GM19372 (cell line): ENCODE measurements at regions not wholly inside any gene's neighbourhood (a gene's known extent, or its start where the extent isn't known, plus 50 kb on each side); places are given as distances from the start of the nearest gene placed in this dataset.

Experiments
- ATAC-seq: cut with Tn5 transposase; IDR thresholded peaks from one replicate; pipeline ENCODE4 v1.9.1; 2021; ENCODE audit warnings: mild to moderate bottlenecking, low read depth, moderate library complexity; ENCODE audit not compliant: unreplicated experiment

DNA sequence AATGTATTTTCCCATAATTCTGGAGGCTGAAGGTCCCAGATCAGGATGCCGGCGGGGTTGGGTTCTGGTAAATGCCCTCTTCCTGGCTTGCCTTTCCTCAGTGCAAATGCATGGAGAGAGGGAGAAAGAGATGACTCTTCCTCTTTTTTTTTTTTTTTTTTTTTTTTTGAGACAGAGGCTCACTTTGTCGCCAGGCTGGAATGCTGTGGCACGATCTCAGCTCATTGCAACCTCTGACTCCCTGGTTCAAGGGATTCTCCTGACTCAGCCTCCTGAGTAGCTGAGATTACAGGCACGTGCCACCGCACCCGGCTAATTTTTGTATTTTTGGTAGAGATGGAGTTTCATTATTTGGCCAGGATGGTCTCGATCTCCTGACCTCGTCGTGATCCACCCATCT, 300.0 kb upstream of the TAS2R1 start:
- no peak for ATAC-seq

DNA sequence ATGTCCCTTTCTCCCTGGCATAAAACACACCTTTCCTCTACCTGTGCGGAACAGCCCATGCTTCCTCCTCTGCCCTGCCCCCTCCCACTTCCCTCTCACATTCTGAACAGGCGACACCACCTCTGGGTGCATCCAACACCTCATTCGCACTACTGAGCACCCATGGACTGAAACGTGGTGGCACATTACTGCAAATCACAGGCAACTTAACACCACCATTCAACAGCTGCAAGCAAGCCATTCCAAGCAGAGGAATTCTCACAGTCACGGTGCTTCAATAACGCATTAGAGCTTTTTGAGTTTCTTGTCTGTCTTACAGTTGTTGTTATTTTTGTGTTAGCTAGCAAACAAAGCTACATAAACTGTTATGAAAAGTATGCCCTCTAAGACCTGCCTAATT, 298.2 kb upstream of the TAS2R1 start:
- ATAC-seq, result no peak

DNA sequence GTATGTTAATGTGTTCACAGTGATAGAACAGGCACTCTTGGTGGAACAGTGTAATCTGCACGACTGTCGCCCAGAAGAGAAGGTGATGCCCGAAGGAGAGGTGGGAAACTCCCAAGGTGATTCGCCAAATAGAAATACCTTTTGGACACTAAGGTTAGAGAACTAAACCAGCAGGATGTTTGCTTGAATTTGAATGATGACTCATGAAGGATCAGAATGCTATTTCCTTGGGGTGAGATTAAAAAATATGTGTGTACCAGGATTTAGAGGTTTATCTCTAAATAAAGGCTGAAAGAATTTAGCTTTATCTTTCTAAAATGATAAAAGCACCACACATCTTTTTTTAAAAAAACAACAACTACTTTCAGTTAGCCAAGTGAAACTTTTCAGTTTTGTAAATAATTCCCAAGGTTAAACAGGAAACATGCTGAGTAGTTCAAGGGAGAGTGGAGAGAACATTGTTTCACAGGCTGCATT, 297.4 kb upstream of the TAS2R1 start:
- no peak for ATAC-seq

DNA sequence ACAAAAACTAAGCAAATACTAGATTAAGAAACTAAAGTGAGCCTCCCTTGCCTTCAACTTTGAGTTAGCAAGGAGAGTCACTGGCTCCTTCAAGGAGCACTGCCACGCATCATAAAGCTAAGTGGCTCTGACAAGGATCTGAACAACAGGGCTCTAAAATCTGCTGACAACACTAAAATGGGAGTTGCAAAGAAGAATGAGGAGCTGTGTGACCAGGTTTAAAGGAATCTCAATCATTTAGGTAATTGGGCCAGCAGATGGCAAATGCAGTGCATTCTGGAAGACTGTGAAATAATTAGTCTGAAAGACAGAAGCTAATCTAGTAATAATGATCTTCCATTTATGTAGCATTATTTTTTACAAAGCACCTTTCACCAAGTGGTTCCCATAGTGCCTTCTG, 297.0 kb upstream of the TAS2R1 start:
- ATAC-seq, result no peak

DNA sequence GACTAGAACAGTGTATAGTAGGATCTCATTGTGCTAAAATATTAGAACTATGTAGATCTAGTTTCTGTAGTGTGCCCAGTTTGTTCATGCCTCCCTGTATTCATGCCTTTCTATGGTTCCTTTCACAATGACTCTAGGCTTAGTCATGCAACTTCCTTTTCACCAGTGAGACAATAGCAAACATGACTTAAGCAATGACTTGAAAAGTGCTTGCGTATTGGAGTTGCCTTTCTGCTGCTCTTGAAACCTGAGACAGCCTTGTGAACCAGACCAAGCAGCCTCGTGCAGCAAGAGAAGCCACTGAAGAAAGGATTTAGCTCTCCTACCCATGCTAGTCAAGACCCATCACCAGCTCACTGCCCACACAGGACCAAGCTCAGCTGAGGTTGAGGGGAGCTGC, 294.5 kb upstream of the TAS2R1 start:
- no peak for ATAC-seq

DNA sequence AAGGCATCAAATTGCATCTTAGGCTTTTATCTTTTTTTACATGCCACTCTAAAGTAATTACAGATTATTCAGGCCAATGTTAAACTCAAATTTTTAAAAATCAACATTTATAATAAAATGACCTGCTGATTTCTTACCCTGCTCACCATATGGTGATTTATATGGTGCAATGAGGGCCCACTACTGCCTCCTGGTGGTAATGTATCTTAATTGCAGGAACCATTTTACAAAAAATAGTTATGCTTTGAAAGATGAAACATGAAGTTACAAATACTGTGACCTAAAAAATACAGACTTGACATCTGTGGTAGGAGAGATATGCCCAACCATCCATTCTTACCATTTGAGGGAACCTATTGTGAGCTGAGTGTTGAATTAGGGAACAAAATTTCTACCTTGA, 292.6 kb upstream of the TAS2R1 start:
- ATAC-seq, result no peak

DNA sequence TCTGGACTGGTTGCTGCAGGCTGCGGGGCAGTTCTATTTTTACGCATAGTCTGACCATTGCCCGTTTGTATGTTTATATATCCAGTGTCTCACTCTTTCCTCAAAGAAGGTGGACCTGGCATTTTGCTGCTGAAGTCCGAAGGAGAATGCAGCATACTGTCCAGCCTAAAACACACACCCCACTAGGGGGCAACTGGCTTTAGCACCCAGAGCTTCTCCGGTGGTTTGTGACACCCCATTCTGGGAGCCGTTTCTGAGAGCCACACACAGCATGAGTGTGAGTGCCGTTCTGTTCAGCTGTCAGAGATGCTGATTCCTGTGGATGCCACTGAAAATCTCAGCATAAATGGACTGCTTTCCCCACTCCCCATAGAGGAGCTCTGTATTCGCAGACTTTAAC, 290.5 kb upstream of the TAS2R1 start:
- no peak for ATAC-seq

DNA sequence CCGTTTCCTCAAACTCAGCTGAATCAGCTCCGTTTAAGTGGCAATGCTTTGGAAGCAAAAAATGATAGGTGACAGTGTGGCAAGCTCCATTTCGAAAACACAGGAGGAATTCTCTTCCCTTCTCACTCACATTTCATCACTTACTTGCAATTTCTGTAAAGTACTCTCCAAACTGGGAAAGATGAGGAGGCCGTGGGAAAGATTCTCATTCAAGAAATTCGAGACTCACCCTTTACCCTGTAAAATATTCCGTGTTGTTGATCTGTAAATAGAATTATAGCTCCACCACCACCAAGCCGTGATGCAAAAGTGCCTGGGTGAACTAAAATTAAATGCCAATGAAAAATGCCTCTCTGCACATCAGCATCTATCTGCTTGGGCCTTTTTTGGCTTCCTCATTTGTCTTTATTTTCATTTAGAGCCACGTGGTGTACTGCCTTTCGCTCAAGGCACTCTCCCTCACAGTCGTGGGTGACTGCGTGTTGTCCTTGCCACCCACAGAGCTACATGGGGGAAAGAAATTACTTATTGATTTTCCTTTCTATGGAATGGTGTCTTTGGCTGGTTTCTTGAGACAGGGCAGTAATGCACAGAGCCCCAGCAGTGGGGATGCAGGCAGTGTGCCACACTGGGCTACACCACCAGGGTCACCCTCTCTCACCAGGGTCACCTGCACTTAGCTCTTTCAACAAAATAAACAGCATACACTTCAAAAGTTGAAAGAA, 289.3 kb upstream of the TAS2R1 start:
- no peak for ATAC-seq

DNA sequence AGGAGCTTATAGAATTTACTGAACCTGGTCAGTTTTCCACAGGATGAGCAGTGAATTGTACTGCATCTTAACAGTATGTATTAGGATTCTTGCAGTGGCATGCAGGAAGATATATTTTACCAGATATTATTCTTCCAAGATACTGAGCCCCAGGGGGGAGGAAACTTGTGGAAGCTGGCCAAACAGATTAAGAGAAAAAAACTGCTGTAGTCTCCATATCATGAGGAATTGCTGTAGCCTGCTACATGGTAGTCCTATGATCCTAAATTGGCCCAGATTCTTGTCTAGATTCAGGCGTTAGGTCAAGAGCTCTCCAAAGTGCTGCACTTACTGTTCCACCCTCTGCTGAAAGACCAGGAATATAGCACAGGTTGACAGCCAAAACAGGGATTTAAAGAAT, 275.5 kb upstream of the TAS2R1 start:
- no peak for ATAC-seq

DNA sequence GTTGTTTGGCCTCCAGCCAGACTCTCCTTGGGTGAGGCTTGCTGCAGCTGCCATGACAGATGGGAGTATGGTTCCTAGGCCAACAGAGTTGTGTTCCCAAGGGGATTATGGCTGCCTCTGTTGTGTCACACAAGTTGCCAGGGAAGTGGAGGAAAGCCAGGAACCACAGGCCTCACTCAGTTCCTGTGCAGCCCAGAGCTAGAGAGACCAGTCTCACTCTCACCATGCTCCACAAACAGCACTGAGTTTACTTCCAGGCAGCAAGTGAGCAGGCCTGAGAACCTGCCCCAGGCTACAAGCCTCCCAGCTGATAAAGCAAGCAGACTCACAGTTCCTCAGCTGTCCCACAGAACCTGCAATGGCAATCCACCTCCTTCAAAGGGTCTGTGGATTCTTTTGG, 273.6 kb upstream of the TAS2R1 start:
- ATAC-seq, result no peak

DNA sequence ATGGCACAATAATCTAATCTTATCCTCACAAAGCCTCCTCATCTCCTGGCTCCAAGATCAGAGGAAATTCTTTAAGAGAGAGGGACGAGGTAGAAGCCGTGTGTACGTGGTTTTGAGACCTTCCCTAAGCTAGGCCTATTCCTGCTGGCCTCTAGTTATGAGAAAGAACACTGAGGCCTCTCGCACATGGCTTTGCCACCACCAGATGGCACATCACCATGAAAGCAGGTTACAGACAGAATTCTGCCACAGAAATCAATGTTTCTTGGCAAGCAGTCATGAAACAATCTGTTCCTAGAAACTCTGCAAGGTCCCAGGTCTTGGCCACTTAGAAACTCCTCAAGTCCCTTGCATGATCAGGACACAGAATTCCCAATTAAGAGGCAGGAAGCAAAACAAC, 268.2 kb upstream of the TAS2R1 start:
- no peak for ATAC-seq

DNA sequence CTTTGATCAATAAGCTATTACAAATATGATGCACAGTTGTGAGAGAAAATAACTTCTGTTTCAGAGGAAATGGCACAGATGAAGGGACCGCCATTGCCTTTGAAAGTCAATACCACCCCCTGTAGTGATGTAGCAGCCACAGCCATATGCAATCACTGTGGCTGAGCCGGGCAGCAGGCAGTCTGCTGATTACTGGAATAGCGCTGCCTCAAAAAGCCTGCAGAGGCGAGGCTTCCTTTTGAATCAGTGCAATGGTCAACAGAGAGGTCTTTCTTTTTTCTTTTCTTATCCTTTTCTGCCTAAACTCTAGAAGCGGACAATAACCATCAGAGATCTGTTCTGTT, 265.1 kb upstream of the TAS2R1 start:
- ATAC-seq, result no peak

DNA sequence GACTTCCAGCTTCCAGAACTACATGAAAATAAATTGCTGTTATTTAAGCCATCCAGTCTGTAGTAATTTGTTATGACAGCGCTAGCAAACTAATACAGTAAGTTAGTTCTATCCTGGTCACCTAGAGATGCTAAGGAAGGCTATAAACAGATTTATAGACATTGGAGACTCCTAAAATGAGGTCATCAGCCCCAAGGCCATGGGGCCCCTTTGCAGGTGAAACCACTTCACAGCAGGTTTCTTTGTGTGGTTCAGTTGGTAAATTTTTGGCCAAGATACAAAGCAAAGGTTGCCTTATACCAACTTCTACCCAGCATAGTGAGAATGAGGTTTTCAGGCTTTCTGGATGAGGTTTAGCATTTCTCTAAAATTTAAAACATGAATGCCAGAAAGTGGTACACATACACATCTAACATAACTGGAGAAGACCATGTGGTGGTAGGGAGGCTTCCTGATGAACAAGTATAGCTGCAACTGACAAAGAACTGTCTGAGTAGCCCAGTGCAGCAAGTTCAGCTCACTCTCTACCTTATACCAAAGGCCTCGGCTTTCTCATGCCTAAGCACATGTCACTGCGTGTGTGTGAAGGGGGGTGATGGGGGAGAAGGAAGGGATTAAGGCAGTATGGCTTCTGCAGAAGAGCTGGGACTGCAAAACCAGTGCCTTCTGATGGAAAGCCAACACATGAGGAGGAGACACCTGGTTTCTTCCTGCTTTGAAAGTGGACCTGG, 264.6 kb upstream of the TAS2R1 start:
- no peak for ATAC-seq

DNA sequence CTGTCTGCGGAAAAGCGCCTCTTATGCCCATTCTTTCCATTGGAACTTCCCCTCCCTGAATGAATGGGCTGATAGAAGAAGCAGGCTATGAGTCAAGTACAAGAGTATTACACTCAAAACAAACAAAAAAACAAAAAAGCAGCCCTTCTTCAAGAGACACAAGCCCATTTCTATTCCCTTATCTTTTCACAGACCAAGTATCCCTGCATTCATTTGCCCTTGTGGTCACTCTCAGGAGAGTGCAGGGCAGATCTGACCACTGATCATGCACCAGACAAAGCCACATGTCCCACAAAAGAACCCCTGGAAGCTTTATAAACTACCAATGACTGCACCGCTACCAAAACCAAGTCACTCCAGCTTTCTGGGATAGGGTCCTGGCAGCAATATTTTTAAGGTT, 262.5 kb upstream of the TAS2R1 start:
- ATAC-seq, result no peak

DNA sequence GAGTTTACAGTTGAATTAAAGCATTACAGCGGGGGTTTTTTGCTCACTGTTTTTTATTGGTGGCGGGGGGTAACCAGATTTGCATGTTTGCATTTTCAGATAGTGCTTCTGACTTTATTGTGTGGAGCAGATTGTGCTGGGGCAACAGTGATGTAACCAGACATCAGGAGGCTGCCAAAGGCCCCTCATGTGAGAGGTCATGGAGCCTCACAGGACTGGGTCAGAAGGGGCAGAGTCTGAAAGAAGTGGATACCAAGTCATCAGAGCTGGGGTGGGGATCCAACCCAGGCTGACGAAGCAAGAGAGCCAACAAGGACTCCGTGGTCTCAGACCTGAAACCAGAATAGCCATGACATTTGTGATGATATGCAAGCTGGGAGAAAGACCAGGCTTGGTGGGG, 259.4 kb upstream of the TAS2R1 start:
- no peak for ATAC-seq

DNA sequence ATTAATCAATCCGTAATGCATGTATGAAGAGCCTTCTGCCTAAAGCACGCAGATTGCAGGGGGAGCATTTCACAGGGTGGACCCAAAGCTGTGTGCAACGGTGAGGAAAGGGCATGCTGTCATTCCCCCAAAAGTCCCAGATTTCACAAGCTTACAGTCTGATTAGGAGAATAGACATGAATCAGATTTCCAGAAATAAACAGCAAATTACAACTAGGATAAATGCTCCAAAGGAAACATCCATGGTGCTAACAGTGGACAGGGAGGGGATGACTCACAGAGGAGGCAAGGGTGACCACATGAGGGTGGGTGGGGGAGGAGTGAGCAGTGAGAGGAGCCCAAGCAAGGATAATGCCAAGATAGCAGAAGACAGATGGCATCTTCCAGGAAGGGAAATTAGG, 258.4 kb upstream of the TAS2R1 start:
- ATAC-seq, result no peak

DNA sequence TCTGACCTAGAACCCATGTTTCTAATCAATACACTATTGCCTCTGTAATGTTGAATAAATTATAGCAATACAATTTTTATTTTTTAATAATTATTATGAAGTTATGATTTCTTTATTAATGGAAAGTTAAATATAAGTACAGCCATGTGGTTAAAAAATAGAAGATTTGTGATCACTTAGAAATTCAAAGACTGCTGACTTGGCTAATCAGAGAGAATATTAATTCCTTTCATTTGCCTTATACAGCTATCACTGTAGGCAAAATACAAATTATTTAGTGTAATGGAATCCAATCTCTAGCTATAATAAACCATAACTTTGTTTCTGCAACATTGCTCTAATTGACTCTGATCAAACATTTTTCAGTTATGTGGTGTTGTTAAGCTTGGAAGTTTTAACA, 255.0 kb upstream of the TAS2R1 start:
- no peak for ATAC-seq

DNA sequence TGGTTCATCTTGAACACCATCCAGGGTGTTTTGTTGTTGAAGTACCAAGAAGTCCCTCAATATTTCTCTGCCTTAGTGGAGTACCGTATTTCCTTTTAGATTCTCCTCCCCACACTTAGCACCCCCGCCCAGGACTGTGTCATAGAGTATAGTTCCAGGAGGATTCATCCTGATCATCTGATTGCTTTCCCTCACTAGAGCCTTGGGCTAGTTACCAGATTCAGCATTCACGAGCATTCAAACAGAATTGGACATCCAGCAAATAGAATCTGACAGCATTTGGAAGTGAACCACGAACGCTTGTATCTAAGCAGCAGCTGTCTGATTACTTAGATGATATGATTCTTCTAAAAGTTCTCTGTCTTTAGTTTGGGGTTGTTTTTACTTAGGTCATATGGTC, 248.1 kb upstream of the TAS2R1 start:
- no peak for ATAC-seq

DNA sequence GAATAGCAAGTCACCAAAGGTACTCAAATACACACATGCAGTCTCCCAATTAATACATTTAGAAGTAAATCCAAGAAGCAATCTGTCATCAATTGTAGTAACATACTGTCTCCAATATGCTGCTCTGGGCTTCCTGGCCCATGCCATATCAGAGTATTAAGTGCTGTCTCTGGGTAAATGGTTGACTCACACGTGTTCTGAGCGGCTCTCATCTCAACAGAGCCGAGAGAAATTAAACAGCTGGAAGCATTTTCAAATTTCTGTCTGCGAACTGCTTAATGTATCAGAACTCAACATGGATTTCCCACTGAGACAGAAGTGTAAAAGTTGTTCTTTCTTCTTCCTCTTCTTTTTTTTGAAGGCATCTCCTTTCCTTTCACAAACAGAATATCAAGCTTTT, 247.3 kb upstream of the TAS2R1 start:
- ATAC-seq, result no peak

DNA sequence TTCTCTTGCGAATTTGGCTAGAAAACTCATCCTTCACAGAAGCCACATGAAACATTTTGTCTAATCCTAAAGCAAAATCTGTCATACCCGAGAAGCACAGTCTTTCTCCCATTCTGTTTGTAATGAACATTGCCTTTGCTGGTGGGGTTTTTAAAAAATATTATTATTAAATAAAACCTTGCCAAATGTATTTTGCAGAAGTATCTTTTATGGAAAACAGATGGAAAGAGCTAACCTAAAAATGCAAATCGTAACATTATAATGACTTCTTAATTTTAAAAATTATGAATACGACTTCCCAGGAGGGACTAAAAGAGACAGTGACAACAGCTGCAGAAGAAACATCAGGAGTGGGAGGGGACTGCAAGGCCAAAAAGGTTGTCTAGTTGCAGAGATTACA, 246.3 kb upstream of the TAS2R1 start:
- no peak for ATAC-seq

DNA sequence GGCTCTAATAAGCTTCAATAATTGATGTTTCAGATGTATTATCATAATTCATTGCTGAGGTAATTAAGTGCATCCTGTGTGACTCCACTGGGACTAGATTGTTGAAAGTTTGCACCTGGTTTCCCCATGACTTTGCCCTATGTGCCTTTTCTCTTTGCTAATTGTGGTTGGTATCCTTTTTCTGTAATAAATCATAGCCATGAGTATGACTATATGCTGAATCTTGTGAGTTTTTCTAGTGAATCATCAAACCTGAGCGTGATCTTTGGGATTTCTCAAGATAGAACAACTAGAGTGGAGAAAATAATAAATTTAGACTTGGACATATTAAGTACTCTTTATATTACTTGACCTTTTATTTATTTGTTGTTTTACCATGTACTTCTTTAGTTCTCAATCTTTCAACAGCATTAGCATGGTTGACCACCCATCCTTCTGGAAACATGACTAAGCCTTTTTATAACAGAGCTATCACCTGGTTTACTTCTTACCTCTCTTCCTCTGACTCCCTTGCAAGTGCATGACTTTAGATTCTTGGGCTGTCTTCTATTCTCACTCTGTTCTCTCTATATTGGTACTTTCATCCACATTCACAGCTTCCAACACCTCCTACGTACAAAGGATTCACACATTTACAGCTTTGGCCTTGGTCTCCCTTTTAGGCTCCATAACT, 239.6 kb upstream of the TAS2R1 start:
- no peak for ATAC-seq

DNA sequence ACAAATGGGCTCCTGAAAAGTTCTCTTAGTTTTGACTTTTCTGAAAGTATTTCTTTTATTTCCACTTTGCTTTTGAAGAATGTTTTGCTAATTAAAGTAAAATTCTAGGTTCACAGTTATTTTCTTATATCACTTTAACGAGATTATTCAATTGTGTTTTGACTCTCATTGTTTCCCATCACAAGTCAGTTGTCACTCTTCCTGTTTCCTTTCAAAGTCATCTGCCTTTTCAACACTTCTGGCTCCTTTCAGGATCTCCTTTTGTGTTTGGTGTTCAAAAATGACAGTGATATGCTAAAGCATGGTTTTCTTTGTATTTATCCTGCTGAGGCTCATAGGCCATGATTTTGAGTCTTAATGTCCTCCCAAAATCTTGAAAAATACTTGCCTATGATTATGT, 235.4 kb upstream of the TAS2R1 start:
- ATAC-seq, result no peak
